ENCODE measurements at regions not wholly inside any gene's neighbourhood (a gene's known extent, or its start where the extent isn't known, plus 50 kb on each side); places are given as distances from the start of the nearest gene placed in this dataset.

DNA sequence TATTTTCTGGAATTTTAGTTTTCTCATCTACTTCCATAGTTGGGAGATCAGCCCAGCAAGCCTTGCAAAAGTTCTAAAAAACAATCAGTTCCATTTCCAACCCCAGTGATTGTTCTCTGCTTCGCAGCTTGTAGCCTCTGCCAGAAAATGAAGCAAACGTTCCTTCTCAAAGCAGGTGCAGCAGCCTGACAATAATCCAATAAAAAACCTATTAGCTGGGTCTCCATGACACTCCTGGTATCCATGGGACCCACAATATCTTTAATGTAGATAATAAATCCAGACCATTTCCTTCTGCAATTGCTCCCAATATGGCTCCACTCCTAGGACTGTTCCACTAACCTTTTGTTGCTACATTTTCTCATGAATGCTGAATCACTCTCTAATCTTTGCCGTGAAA lies 140.8 kb upstream of the SETBP1 start:
- Histone ChIP-seq H3K4me3 (replicated peaks in 1 of 2; ENCODE audit: low read depth in 1 of 2, low read length in 2 of 2) (no peak overlapping the region), H2AFZ (ENCODE audit: low read depth, low read length, poor library complexity, severe bottlenecking) (no peak overlapping the region), H3K4me1 (ENCODE audit: control insufficient read depth in 1 of 2, insufficient read depth in 2 of 2, low read length in 2 of 2) (no peaks in the 10 kb centered on the region), H3K27ac (ENCODE audit: low read depth, low read length) (no peak overlapping the region), H4K20me1 (ENCODE audit: insufficient read depth) (no peaks in the 10 kb centered on the region), H3K4me2 (ENCODE audit: low read length) (no peak overlapping the region), H3K27me3 (ENCODE audit: insufficient read depth, low read length) (no peaks in the 10 kb centered on the region), H3K79me2 (ENCODE audit: insufficient read depth, low read length) (no peaks in the 10 kb centered on the region), H3K9me2 (ENCODE audit: insufficient read depth) (no peaks in the 10 kb centered on the region), H3K9ac (ENCODE audit: low read length) (no peak overlapping the region), H3K36me3 (ENCODE audit: control insufficient read depth in 1 of 2, insufficient read depth in 2 of 2, low read length in 2 of 2) (no peaks in the 10 kb centered on the region), H3K9me3 (ENCODE audit: control insufficient read depth in 1 of 2, insufficient read depth in 1 of 2, low read depth in 1 of 2, low read length in 2 of 2) (peaks cover 4 to 8% of the 10 kb centered on the region in 2 experiments; a peak in 2 of 4 replicates)
- ChIA-PET CTCF (no interaction called here), RAD21 (ENCODE audit: low non-redundant PET in 1 of 2, low total read pairs in 2 of 2, uncharacterized antibody in 2 of 2, unreplicated experiment in 2 of 2) (no interaction called here), POLR2A (no interaction called here)
- no peak for DNase-seq (ENCODE audit: low read depth, low spot score)
- TF ChIP-seq RAD21 (IDR thresholded peaks at IDR 0.05; ENCODE audit: low read depth) (no peak), SRF (IDR thresholded peaks at IDR 0.05; ENCODE audit: low read depth) (no peak), CEBPB (IDR thresholded peaks at IDR 0.05; ENCODE audit: low read depth) (no peak), MAX (IDR thresholded peaks at IDR 0.05) (no peak), JUND (IDR thresholded peaks at IDR 0.05) (no peak), FOSL1 (IDR thresholded peaks at IDR 0.05; ENCODE audit: low read depth) (no peak), TCF7L2 (IDR thresholded peaks at IDR 0.05; ENCODE audit: borderline replicate concordance, extremely low read depth, insufficient read depth, insufficient read length) (no peak), ELF1 (IDR thresholded peaks at IDR 0.05; ENCODE audit: borderline replicate concordance, low read depth) (no peak)
- intact Hi-C loops (cut with micrococcal nuclease), result no loop called here
- BruUV-seq (replicated peaks), result no TSS peak
- ATAC-seq, result no peak

- BruUV-seq (replicated peaks), result no TSS peak
- Histone ChIP-seq H3K27ac (ENCODE audit: low read depth, low read length) (no peak overlapping the region), H3K4me1 (ENCODE audit: control insufficient read depth in 1 of 2, insufficient read depth in 2 of 2, low read length in 2 of 2) (no peaks in the 10 kb centered on the region), H3K27me3 (ENCODE audit: insufficient read depth, low read length) (no peaks in the 10 kb centered on the region), H3K4me3 (replicated peaks in 1 of 2; ENCODE audit: low read depth in 1 of 2, low read length in 2 of 2) (no peak overlapping the region), H3K79me2 (ENCODE audit: insufficient read depth, low read length) (no peaks in the 10 kb centered on the region), H2AFZ (ENCODE audit: low read depth, low read length, poor library complexity, severe bottlenecking) (no peak overlapping the region), H4K20me1 (ENCODE audit: insufficient read depth) (no peaks in the 10 kb centered on the region), H3K36me3 (ENCODE audit: control insufficient read depth in 1 of 2, insufficient read depth in 2 of 2, low read length in 2 of 2) (no peaks in the 10 kb centered on the region), H3K9me3 (ENCODE audit: control insufficient read depth in 1 of 2, insufficient read depth in 1 of 2, low read depth in 1 of 2, low read length in 2 of 2) (peaks cover 4 to 15% of the 10 kb centered on the region in 2 experiments; a peak in 2 of 4 replicates), H3K9ac (ENCODE audit: low read length) (no peak overlapping the region), H3K9me2 (ENCODE audit: insufficient read depth) (no peaks in the 10 kb centered on the region), H3K4me2 (ENCODE audit: low read length) (no peak overlapping the region)
- DNase-seq (ENCODE audit: low read depth, low spot score) (no peak), ATAC-seq (no peak)
- RAD21 ChIA-PET (ENCODE audit: low non-redundant PET in 1 of 2, low total read pairs in 2 of 2, uncharacterized antibody in 2 of 2, unreplicated experiment in 2 of 2), result no interaction called here
- CTCF ChIA-PET, result no interaction called here
- TF ChIP-seq EZH2 (IDR thresholded peaks at IDR 0.05) (no peak), POLR2A (IDR thresholded peaks at IDR 0.05; ENCODE audit: borderline replicate concordance, extremely low read depth, insufficient read depth, insufficient read length) (no peak), MAX (IDR thresholded peaks at IDR 0.05) (no peak), SRF (IDR thresholded peaks at IDR 0.05; ENCODE audit: low read depth) (no peak), ATF3 (IDR thresholded peaks at IDR 0.05) (no peak), CBX3 (IDR thresholded peaks at IDR 0.05; ENCODE audit: low read depth) (no peak), TCF7L2 (IDR thresholded peaks at IDR 0.05; ENCODE audit: borderline replicate concordance, extremely low read depth, insufficient read depth, insufficient read length) (no peak)
- POLR2A ChIA-PET, result no interaction called here
- intact Hi-C loops (cut with micrococcal nuclease), result no loop called here
Measured at GRCh38 chr18:44541159-44541558, 139.5 kb upstream of the SETBP1 start.

Measured in HCT116 (cell line).